Adrenal gland (tissue), 5 donors: ENCODE measurements at regions not wholly inside any gene's neighbourhood (a gene's known extent, or its start where the extent isn't known, plus 50 kb on each side); places are given as distances from the start of the nearest gene placed in this dataset.

ENCODE experiments used
- CTCF ChIP-seq, 6 experiments: fragments of 450-650 bp in 4 of 6; fragments of 200-600 bp in 2 of 6; sonication (generic) in 1 of 6; IDR thresholded peaks; 1 replicate in 5 of 6; 2 replicates in 1 of 6; pipeline versions ENCODE4 v1.5.1 to v1.8.0; 2016 to 2021; ENCODE audit warnings: antibody characterized with exemption in 6 of 6, mild to moderate bottlenecking in 2 of 6, moderate library complexity in 1 of 6
- POLR2A ChIP-seq, 2 donors: fragments of 450-650 bp; IDR thresholded peaks; one replicate each; pipeline ENCODE4 v1.6.1; 2017; ENCODE audit warnings: antibody characterized with exemption in 2 of 2, mild to moderate bottlenecking in 2 of 2, moderate library complexity in 1 of 2
- donor health status: DM: no; HTN: no; CAD: no.

- no peak for TF ChIP-seq POLR2A (IDR thresholded peaks at IDR 0.05)
- no peak for TF ChIP-seq CTCF (IDR thresholded peaks at IDR 0.05)
These were observed 74.4 kb upstream of the ANO4 start for GRCh38 chr12:100720016-100720654.
